ENCODE measurements at regions not wholly inside any gene's neighbourhood (a gene's known extent, or its start where the extent isn't known, plus 50 kb on each side); places are given as distances from the start of the nearest gene placed in this dataset.

DNA sequence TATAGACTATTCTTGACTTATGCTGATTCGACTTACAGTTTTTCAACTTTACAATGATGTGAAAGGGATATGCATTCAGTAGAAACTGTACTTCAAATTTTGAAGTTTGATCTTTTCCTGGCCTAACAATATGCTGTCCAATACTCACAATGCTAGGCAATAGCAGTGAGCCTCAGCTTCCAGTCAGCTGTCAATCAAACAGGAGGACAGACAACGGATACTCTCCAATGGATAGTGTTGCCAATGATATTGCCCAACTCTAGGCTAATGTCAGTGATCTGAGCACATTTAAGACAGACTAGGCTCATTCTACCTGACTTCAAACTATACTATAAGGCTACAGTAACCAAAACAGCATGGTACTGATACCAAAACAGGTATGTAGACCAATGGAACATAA, 55.0 kb upstream of the ZNF280D start:
- TF ChIP-seq, protein P1, sequence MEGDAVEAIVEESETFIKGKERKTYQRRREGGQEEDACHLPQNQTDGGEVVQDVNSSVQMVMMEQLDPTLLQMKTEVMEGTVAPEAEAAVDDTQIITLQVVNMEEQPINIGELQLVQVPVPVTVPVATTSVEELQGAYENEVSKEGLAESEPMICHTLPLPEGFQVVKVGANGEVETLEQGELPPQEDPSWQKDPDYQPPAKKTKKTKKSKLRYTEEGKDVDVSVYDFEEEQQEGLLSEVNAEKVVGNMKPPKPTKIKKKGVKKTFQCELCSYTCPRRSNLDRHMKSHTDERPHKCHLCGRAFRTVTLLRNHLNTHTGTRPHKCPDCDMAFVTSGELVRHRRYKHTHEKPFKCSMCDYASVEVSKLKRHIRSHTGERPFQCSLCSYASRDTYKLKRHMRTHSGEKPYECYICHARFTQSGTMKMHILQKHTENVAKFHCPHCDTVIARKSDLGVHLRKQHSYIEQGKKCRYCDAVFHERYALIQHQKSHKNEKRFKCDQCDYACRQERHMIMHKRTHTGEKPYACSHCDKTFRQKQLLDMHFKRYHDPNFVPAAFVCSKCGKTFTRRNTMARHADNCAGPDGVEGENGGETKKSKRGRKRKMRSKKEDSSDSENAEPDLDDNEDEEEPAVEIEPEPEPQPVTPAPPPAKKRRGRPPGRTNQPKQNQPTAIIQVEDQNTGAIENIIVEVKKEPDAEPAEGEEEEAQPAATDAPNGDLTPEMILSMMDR (IDR thresholded peaks at IDR 0.05) = no peak
- TF ChIP-seq POLR2A (IDR thresholded peaks at IDR 0.05) = no peak
